OCI-LY3 (cell line): ENCODE measurements at regions not wholly inside any gene's neighbourhood (a gene's known extent, or its start where the extent isn't known, plus 50 kb on each side); places are given as distances from the start of the nearest gene placed in this dataset.

Experiments used
- H2AFZ ChIP-seq: fragments of 200-600, 300-600 bp; shearing (Covaris generic); 2 replicates; pipeline ENCODE4 v1.6.0; 2014; ENCODE audit warnings: antibody characterized with exemption, low read depth, low read length
- H3K27ac ChIP-seq: fragments of 200-600, 300-600 bp; sonication (generic); 2 replicates; pipeline ENCODE4 v1.5.1; 2014; ENCODE audit warnings: mild to moderate bottlenecking, low read length, moderate library complexity, mixed read lengths
- H3K27me3 ChIP-seq: fragments of 200-600, 300-600 bp; sonication (generic); 2 replicates; pipeline ENCODE4 v1.6.1; 2014; ENCODE audit warnings: low read depth, low read length, mixed read lengths
- H3K36me3 ChIP-seq: fragments of 200-600, 300-600 bp; sonication (generic); replicated peaks from 2 replicates; pipeline ENCODE3; 2014; ENCODE audit warnings: low read depth, low read length, mixed read lengths
- H3K4me1 ChIP-seq: fragments of 300-600, 200-600 bp; sonication (generic); 2 replicates; pipeline ENCODE4 v1.6.1; 2014; ENCODE audit warnings: low read length, mixed read lengths
- H3K4me2 ChIP-seq: fragments of 200-600, 300-600 bp; sonication (generic); 2 replicates; pipeline ENCODE4 v1.6.1; 2014; ENCODE audit warnings: low read length, mixed read lengths
- H3K4me3 ChIP-seq: fragments of 300-600, 200-600 bp; sonication (generic); 2 replicates; pipeline ENCODE4 v1.5.1; 2014; ENCODE audit warnings: antibody characterized with exemption, mild to moderate bottlenecking, low read length, moderate library complexity
- H3K79me2 ChIP-seq: fragments of 300-600, 200-600 bp; shearing (Covaris generic); 2 replicates; pipeline ENCODE4 v1.6.1; 2014; ENCODE audit warnings: mild to moderate bottlenecking, low read length, mixed read lengths
- H3K9ac ChIP-seq: fragments of 300-600, 200-600 bp; shearing (Covaris generic); 2 replicates; pipeline ENCODE4 v1.6.0; 2014; ENCODE audit warnings: mild to moderate bottlenecking, low read length, moderate library complexity
- H3K9me3 ChIP-seq: fragments of 200-600, 300-600 bp; shearing (Covaris generic); 2 replicates; pipeline ENCODE4 v1.6.1; 2014; ENCODE audit warnings: low read length, mixed read lengths; ENCODE audit not compliant: insufficient read depth
- H4K20me1 ChIP-seq: fragments of 200-600, 300-600 bp; sonication (generic); 2 replicates; pipeline ENCODE4 v1.6.1; 2016; ENCODE audit warnings: low read length, mixed read lengths; ENCODE audit not compliant: insufficient read depth
- CTCF ChIP-seq: fragments of 200-600, 300-600 bp; sonication (generic); IDR thresholded peaks from 2 replicates; pipeline ENCODE4 v1.5.1; 2014; ENCODE audit warnings: antibody characterized with exemption, low read length, low read depth
- EZH2phosphoT487 ChIP-seq: fragments of 200-600 bp; shearing (Covaris generic); IDR thresholded peaks from 2 replicates; pipeline ENCODE4 v1.6.1; 2018; ENCODE audit warnings: antibody characterized with exemption, mixed run types, low read depth

DNA sequence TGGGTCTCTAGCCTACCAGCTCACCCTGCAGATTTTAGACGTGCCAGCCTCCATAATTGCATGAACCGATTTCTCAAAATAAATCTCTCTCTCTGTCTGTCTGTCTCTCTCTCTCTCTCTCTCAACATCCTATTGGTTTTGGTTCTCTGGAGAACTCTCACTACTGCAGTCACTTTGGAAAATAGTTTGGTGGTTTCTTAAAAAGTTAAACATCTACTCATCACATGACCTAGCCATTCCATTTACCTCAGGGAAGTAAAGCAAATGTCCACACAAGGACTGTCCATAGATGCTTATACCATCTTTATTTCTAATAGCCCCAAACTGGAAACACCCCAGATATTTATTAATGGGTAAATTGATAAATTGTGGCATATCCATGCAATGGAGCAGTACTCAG lies 119.5 kb downstream of the SNX19 start:
- Histone ChIP-seq H3K27ac (no peak overlapping the region), H3K27me3 (peaks cover 8% of the 10 kb centered on the region), H3K4me2 (no peak overlapping the region), H3K9ac (no peak overlapping the region), H2AFZ (no peak overlapping the region), H3K4me1 (no peaks in the 10 kb centered on the region), H3K4me3 (no peak overlapping the region), H3K79me2 (no peaks in the 10 kb centered on the region), H4K20me1 (no peaks in the 10 kb centered on the region), H3K9me3 (no peaks in the 10 kb centered on the region), H3K36me3 (no peaks in the 10 kb centered on the region)
- TF ChIP-seq CTCF: no peak
- TF ChIP-seq EZH2phosphoT487: no peak

DNA sequence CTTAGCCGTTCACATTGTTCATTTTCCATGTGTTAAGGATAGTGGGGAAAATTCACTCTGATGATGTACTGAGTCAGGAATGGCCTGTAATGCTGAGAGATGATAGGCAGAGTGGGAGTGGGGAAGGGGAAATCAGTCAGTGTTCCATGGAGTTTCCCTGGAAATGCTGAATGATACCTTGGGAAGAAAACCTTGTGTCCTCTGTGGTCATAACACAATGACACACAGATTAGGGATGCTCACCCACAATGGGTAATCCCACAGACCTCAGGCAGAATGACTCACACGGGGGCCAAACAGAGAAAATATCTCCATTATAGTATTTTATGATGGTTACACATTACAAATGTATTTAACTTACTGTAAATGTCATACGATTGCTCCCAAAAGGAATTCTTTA lies 118.0 kb downstream of the SNX19 start:
- Histone ChIP-seq H3K4me1 (no peaks in the 10 kb centered on the region), H3K4me3 (no peak overlapping the region), H3K9ac (no peak overlapping the region), H3K27me3 (peaks cover under 1% of the 10 kb centered on the region; the same call in 1 of the 2 replicates), H3K36me3 (no peaks in the 10 kb centered on the region), H3K79me2 (no peaks in the 10 kb centered on the region), H2AFZ (no peak overlapping the region), H3K9me3 (no peaks in the 10 kb centered on the region), H3K27ac (no peak overlapping the region), H4K20me1 (no peaks in the 10 kb centered on the region), H3K4me2 (no peak overlapping the region)
- TF ChIP-seq EZH2phosphoT487: no peak
- no peak for TF ChIP-seq CTCF

- Histone ChIP-seq H3K27ac (no peak overlapping the region), H3K4me2 (no peak overlapping the region), H3K79me2 (no peaks in the 10 kb centered on the region), H3K9ac (no peak overlapping the region), H2AFZ (no peak overlapping the region), H3K27me3 (no peaks in the 10 kb centered on the region), H3K4me3 (no peak overlapping the region), H3K36me3 (no peaks in the 10 kb centered on the region), H3K9me3 (no peaks in the 10 kb centered on the region), H3K4me1 (no peaks in the 10 kb centered on the region), H4K20me1 (no peaks in the 10 kb centered on the region)
- no peak for TF ChIP-seq EZH2phosphoT487
- no peak for TF ChIP-seq CTCF
These were observed 117.5 kb downstream of the SNX19 start for GRCh38 chr11:130798801-130799200.

DNA sequence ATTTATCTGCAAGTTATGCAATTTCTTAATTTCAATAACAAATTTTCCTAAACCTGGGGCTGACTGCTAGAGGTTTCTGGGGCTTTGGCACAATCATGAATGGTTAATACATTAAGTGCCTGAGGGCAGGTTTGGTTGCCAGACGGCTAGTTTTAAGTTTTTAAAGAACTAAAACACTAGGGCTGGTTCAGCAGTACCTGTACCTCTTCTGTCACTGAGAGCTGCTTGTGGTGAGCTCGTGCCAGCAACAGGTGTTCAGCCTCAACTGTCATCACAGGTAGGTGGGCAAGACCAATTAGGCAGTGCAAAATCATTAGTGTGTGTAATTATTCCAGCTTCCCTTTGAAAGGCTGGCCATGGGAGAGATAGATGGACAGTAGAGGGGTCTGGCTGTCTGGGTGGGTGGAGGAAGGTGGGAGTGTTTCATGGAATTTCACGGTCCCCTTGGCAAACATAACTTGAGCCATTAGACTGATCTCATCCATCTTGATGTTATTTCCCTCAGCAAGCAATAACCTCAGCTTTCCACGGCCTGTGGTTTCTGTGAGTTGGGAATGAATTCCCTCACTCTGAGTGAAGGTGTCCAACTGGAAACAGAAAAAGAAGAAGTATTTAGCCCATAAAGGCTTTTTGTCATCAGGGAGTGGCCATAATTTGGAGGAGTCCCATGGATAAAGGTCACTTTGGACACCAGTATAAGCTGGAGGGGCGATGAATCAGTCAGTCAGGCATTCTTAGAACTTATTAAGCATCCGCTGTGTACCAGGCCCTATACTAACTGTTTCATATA lies 114.8 kb downstream of the SNX19 start:
- Histone ChIP-seq H3K4me1 (no peaks in the 10 kb centered on the region), H3K9ac (no peak overlapping the region), H2AFZ (no peak overlapping the region), H3K36me3 (no peaks in the 10 kb centered on the region), H3K9me3 (no peaks in the 10 kb centered on the region), H3K27ac (no peak overlapping the region), H3K27me3 (no peaks in the 10 kb centered on the region), H3K4me2 (no peak overlapping the region), H4K20me1 (no peaks in the 10 kb centered on the region), H3K4me3 (no peak overlapping the region), H3K79me2 (no peaks in the 10 kb centered on the region)
- TF ChIP-seq CTCF (no peak), EZH2phosphoT487 (no peak)
